Astrocyte (in vitro differentiated cells and primary cell): ENCODE measurements at regions not wholly inside any gene's neighbourhood (a gene's known extent, or its start where the extent isn't known, plus 50 kb on each side); places are given as distances from the start of the nearest gene placed in this dataset.

Source experiments
- CTCF ChIP-seq: IDR thresholded peaks from 2 replicates; pipeline ENCODE4 v1.5.1; 2011; ENCODE audit warnings: low read depth, mild to moderate bottlenecking, inconsistent platforms, low read length, moderate library complexity; ENCODE audit not compliant: insufficient read depth
- EZH2 ChIP-seq: IDR thresholded peaks from 2 replicates; pipeline ENCODE4 v1.6.1; 2012; ENCODE audit warnings: mild to moderate bottlenecking, low read length, inconsistent platforms; ENCODE audit not compliant: insufficient read depth

DNA sequence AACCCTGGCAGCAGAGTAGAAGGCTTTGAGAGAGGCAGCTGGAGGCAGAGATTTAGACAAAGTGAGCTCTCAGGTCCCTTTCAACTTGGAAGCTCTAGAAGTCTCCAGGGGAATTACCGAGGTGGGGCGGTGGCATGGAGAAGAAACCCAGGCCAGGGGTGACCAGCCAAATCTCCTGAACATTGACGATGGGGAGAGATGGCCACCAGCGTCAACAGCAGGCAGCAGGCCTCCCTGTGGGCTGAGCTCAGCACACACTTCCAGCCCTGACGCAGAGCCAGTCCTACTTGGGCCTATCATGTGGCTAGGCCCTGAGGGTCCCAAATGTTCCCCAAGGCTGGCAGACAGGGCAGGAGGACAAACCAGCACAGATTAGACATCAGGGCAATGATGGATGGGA is 187.8 kb downstream of the BCOR start:
- TF ChIP-seq CTCF (no peak), EZH2 (no peak)
